RWPE2 (cell line): ENCODE measurements at regions not wholly inside any gene's neighbourhood (a gene's known extent, or its start where the extent isn't known, plus 50 kb on each side); places are given as distances from the start of the nearest gene placed in this dataset.

Source experiments
- ATAC-seq: fragments of 200-7000 bp; cut with Tn5 transposase; 3 replicates; pipeline ENCODE4 v1.9.1; 2021; ENCODE audit warnings: low read depth
- DNase-seq: peaks from one replicate; pipeline ENCODE4 v3.0.0-alpha.2; 2020; ENCODE audit warnings: low spot score
- H3K27ac ChIP-seq: fragments of 450-650 bp; 2 replicates; pipeline ENCODE4 v1.5.1; 2017; ENCODE audit warnings: mild to moderate bottlenecking; ENCODE audit not compliant: poor library complexity, severe bottlenecking
- H3K27me3 ChIP-seq: fragments of 250-450 bp; sonication (Bioruptor Pico); 2 replicates; pipeline ENCODE4 v1.5.1; 2021; ENCODE audit warnings: mild to moderate bottlenecking, moderate library complexity; ENCODE audit not compliant: insufficient read depth, poor library complexity, severe bottlenecking
- H3K36me3 ChIP-seq: fragments of 250-450 bp; sonication (Bioruptor Pico); 2 replicates; pipeline ENCODE4 v1.5.1; 2020; ENCODE audit warnings: low read depth, mild to moderate bottlenecking, moderate library complexity
- H3K4me1 ChIP-seq: fragments of 250-450 bp; sonication (Bioruptor Pico); 2 replicates; pipeline ENCODE4 v1.5.1; 2021; ENCODE audit warnings: mild to moderate bottlenecking, moderate library complexity; ENCODE audit not compliant: insufficient read depth, poor library complexity, severe bottlenecking
- H3K4me3 ChIP-seq: fragments of 250-450 bp; sonication (Bioruptor Pico); 2 replicates; pipeline ENCODE4 v1.5.1; 2021; ENCODE audit warnings: mild to moderate bottlenecking, moderate library complexity; ENCODE audit not compliant: severe bottlenecking
- H3K9me3 ChIP-seq: fragments of 250-450 bp; sonication (Bioruptor Pico); 2 replicates; pipeline ENCODE4 v1.5.1; 2021; ENCODE audit warnings: mild to moderate bottlenecking, moderate library complexity; ENCODE audit not compliant: severe bottlenecking
- TF ChIP-seq, protein P1 (sequence below): fragments of 450-650 bp; IDR thresholded peaks from one replicate; pipeline ENCODE4 v1.5.1; 2017; ENCODE audit warnings: mild to moderate bottlenecking, moderate library complexity; ENCODE audit not compliant: poor library complexity, severe bottlenecking

GRCh38 chr7:130958846-130959245, 224.8 kb upstream of the KLF14 start:
- DNase-seq (no peak), ATAC-seq (no peak)
- H3K4me3 ChIP-seq = peak overlapping the region; percentile 30
- peaks cover 50% of the 10 kb centered on the region for H3K36me3 ChIP-seq
- no peaks in the 10 kb centered on the region for H3K27me3 ChIP-seq
- peak overlapping the region; percentile 90 for H3K27ac ChIP-seq
- peaks cover 21% of the 10 kb centered on the region for H3K4me1 ChIP-seq
- no peaks in the 10 kb centered on the region for H3K9me3 ChIP-seq
- TF ChIP-seq, protein P1, sequence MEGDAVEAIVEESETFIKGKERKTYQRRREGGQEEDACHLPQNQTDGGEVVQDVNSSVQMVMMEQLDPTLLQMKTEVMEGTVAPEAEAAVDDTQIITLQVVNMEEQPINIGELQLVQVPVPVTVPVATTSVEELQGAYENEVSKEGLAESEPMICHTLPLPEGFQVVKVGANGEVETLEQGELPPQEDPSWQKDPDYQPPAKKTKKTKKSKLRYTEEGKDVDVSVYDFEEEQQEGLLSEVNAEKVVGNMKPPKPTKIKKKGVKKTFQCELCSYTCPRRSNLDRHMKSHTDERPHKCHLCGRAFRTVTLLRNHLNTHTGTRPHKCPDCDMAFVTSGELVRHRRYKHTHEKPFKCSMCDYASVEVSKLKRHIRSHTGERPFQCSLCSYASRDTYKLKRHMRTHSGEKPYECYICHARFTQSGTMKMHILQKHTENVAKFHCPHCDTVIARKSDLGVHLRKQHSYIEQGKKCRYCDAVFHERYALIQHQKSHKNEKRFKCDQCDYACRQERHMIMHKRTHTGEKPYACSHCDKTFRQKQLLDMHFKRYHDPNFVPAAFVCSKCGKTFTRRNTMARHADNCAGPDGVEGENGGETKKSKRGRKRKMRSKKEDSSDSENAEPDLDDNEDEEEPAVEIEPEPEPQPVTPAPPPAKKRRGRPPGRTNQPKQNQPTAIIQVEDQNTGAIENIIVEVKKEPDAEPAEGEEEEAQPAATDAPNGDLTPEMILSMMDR = no peak

DNA sequence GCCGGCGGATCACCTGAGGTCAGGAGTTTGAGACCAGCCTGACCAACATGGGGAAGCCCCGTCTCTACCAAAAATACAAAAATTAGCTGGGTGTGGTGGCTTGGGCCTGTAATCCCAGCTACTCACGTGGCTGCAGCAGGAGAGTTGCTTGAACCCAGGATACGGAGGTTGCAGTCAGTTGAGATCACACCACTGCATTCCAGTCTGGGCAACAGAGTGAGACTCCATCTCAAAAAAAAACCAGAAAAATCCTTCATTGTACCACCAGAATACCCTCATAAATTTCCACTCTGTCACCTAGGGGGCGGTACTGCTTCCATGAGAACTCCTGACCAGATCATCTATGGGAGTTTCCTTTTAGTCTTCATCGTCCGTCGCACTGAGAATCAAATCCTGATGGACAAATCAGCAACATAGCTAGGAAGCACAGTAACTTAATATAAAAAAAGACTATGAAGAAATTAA, 225.8 kb upstream of the KLF14 start:
- no peaks in the 10 kb centered on the region for H3K9me3 ChIP-seq
- TF ChIP-seq, protein P1 = peak; percentile 63
- peak overlapping the region; percentile 30 for H3K4me3 ChIP-seq
- DNase-seq (no peak), ATAC-seq (peak; percentile 30; the same call in 2 of the 3 replicates)
- H3K4me1 ChIP-seq = peaks cover 21% of the 10 kb centered on the region
- H3K36me3 ChIP-seq = peaks cover 42% of the 10 kb centered on the region
- H3K27ac ChIP-seq = peak overlapping the region; percentile 90
- no peaks in the 10 kb centered on the region for H3K27me3 ChIP-seq

DNA sequence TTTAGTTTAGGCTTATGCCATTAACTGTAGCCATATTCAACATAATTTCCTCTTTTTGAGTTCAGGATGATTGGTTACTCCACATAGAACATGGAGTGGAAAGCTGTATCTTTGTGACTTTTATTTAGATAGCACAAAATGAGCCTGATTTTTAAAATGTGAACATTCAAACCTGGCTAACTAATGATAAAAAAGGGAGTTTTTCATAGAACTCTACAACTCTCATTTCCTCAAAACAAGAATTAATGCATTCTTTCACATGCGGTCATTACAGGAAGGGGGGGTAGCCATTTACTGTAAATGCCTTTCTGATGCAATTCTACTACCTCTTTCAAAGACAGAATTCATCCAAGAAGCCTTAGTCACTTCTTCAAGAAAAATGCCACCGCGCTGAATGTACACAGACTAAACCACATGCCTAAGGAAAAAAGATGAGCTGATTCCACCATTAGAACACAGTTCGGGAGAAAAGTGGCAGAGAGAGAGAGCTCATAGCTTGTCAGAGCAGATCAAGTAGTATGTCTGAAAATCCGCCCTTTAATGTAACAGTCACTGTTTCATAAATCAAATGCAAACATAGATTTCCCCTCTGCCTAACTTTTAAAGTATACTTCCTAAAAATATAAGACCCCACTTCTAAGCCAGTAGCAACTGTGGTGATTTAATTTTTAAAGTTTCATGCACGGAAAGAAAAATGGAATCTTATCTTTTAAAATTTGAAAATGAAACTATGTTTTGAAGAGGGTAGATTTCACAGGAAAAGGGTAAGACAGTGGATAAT, 226.4 kb upstream of the KLF14 start:
- Histone ChIP-seq H3K27ac (peak overlapping the region; percentile 90), H3K4me1 (peaks cover 21% of the 10 kb centered on the region), H3K27me3 (no peaks in the 10 kb centered on the region), H3K9me3 (no peaks in the 10 kb centered on the region), H3K36me3 (peaks cover 41% of the 10 kb centered on the region), H3K4me3 (peak overlapping the region; percentile 30)
- TF ChIP-seq, protein P1 = peak; percentile 32
- DNase-seq (no peak), ATAC-seq (peak; percentile 84)

DNA sequence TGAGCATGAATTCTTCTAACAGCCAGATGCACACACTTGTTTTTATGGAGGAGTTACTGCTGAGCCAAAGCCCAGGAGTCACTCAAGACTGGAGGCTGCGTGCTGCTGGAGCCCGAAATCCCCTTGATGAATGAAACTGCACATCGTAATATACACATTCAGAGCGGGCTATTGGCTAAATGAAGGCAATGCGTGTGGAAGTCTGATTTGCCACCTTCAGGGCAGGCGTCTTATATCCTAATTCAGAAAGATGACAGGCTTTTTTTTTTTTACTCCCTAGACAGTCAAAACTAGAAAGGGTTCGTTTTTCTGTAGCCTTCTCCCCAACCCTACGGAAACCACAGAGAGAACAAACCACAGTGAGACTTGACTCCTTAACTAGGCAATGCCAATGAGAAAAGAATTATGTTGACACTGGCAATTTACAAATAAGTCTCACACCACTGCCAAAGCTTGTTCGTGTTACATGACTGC, 227.2 kb upstream of the KLF14 start:
- H3K27ac ChIP-seq = peak overlapping the region; percentile 90
- peak overlapping the region; percentile 30 for H3K4me3 ChIP-seq
- TF ChIP-seq, protein P1 = no peak
- ATAC-seq = peak; percentile 62
- peaks cover 21% of the 10 kb centered on the region for H3K4me1 ChIP-seq
- no peaks in the 10 kb centered on the region for H3K27me3 ChIP-seq
- no peaks in the 10 kb centered on the region for H3K9me3 ChIP-seq
- peaks cover 33% of the 10 kb centered on the region for H3K36me3 ChIP-seq
- DNase-seq = no peak

GRCh38 chr7:130962109-130962508, 228.1 kb upstream of the KLF14 start:
- no peaks in the 10 kb centered on the region for H3K27me3 ChIP-seq
- H3K27ac ChIP-seq = peak overlapping the region; percentile 90
- ATAC-seq = no peak
- TF ChIP-seq, protein P1 = no peak
- no peaks in the 10 kb centered on the region for H3K9me3 ChIP-seq
- DNase-seq = no peak
- H3K4me3 ChIP-seq = no peak overlapping the region
- peaks cover 26% of the 10 kb centered on the region for H3K36me3 ChIP-seq
- peaks cover 21% of the 10 kb centered on the region for H3K4me1 ChIP-seq
